IgD-negative memory B cell (primary cell): ENCODE measurements at regions not wholly inside any gene's neighbourhood (a gene's known extent, or its start where the extent isn't known, plus 50 kb on each side); places are given as distances from the start of the nearest gene placed in this dataset.
"Not testable (repeated sequence)": the region's sequence is repeated elsewhere in the genome, so short reads cannot be mapped to it uniquely, and the experiment has no call there.

Source experiments
- H3K27ac Mint-ChIP-seq, 3 donors: one replicate each; pipeline ENCODE4 v1.8.0; 2020 to 2022; ENCODE audit warnings: mild to moderate bottlenecking in 3 of 3, mixed read lengths in 3 of 3, moderate library complexity in 1 of 3
- H3K27me3 Mint-ChIP-seq: one replicate; pipeline ENCODE4 v1.8.0; 2021; ENCODE audit warnings: mixed read lengths
- H3K36me3 Mint-ChIP-seq: one replicate; pipeline ENCODE4 v1.8.0; 2020; ENCODE audit warnings: mild to moderate bottlenecking, mixed read lengths
- H3K4me1 Mint-ChIP-seq, 3 donors: one replicate each; pipeline ENCODE4 v1.8.0; 2020 to 2022; ENCODE audit warnings: mixed read lengths in 3 of 3, mild to moderate bottlenecking in 1 of 3
- H3K4me3 Mint-ChIP-seq, 4 donors: one replicate each; pipeline ENCODE4 v1.8.0; 2020 to 2022; ENCODE audit warnings: mild to moderate bottlenecking in 4 of 4, mixed read lengths in 4 of 4, moderate library complexity in 3 of 4
- H3K9me3 Mint-ChIP-seq, 3 donors: one replicate each; pipeline ENCODE4 v1.8.0; 2020 to 2021; ENCODE audit warnings: mixed read lengths in 3 of 3, mild to moderate bottlenecking in 1 of 3

DNA sequence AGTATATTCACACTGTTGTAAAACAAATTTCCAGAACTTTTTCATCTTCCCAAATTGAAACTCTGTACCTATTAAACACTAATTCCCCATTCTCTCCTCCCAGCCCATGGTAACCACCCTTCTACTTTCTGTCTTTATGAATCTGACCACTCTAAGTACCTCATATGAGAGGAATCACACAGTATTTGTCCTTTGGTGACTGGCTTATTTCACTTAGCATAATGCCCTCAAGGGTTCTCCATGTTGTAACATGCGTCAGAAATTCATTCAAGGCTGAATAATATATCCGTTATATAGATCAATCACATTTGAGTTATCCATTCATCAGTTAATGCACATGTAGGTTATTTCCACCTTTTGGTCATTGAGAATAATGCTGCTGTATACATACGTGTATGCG, 162.2 kb downstream of the GOSR1 start:
- H3K27me3 Mint-ChIP-seq, H3K9me3 Mint-ChIP-seq, H3K4me3 Mint-ChIP-seq, H3K27ac Mint-ChIP-seq, H3K4me1 Mint-ChIP-seq, H3K36me3 Mint-ChIP-seq: not testable (repeated sequence)

DNA sequence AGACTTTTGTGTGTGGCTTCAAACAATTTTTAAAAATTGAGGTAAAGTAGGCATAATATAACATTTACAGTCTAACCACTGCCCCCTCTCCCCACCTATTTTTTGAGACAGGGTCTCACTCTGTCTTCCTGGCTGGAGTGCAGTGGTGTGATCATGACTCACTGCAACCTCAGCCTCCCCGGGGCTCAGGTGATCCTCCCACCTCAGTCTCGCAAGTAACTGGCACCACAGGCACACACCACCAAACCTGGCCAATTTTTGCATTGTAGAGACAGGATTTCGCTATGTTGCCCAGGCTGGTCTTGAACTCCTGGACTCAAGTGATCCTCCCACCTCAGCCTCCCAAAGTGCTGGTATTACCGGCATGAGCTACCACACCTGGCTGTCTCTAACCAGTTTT, 161.8 kb downstream of the GOSR1 start:
- not testable (repeated sequence) for H3K4me1 Mint-ChIP-seq, H3K27ac Mint-ChIP-seq, H3K4me3 Mint-ChIP-seq, H3K36me3 Mint-ChIP-seq, H3K9me3 Mint-ChIP-seq, H3K27me3 Mint-ChIP-seq

DNA sequence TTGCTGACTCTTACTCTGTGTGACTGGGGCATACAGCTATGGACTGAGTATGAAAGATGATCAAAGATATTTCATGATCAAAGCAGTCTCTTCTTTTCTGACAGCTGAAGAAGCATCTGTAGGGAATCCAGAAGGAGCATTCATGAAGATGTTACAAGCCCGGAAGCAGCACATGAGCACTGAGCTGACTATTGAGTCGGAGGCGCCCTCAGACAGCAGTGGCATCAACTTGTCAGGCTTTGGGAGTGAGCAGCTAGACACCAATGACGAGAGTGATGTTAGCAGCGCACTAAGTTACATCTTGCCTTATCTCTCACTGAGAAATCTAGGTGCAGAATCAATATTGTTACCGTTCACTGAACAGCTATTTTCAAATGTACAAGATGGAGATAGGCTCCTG, 154.4 kb downstream of the GOSR1 start:
- not testable (repeated sequence) for H3K36me3 Mint-ChIP-seq, H3K9me3 Mint-ChIP-seq, H3K27ac Mint-ChIP-seq, H3K4me1 Mint-ChIP-seq, H3K27me3 Mint-ChIP-seq, H3K4me3 Mint-ChIP-seq

DNA sequence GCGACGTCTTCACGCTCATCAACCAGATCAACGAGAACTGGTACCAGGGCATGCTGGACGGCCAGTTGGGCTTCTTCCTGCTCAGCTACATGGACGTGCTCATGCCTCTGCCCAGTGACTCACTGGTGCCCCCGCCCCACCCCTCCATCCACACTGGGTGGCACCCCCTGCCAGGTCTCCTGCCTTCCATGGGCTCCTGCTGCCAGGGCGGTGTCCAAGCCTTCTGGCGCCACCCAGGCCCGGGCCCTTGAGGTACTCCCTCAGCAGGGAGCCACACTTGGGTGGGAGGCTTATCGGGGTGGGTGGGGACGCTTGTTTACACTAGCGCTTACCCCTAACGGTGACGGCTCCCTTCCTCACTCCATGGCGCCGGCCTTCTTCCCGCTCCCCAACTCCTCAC, 148.2 kb downstream of the GOSR1 start:
- H3K4me3 Mint-ChIP-seq, H3K36me3 Mint-ChIP-seq, H3K27me3 Mint-ChIP-seq, H3K9me3 Mint-ChIP-seq, H3K4me1 Mint-ChIP-seq, H3K27ac Mint-ChIP-seq: not testable (repeated sequence)

DNA sequence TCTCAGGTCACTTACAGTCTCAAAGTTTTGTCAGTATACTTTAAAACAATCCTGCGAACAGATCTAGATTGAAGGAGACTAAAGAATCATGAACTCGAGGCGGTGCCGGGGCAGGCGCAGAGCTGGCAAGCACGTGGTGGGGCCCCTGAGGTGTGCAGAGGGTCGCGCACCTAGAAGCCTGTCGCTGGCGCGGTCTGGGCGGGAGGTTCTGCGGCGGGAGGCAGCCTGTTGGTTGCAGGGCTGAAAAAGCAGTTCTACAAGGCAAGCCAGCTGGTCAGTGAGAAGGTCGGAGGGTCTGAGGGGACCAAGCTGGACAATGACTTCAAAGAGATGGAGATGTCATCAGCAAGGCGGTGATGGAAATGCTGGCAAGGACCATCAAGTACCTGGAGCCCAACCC, 147.0 kb downstream of the GOSR1 start:
- not testable (repeated sequence) for H3K27me3 Mint-ChIP-seq, H3K4me1 Mint-ChIP-seq, H3K9me3 Mint-ChIP-seq, H3K36me3 Mint-ChIP-seq, H3K4me3 Mint-ChIP-seq
- peak overlapping the region in 1 of 3 donors; percentile 54 for H3K27ac Mint-ChIP-seq

GRCh38 chr17:30609682-30610081, 132.5 kb downstream of the GOSR1 start:
- H3K4me1 Mint-ChIP-seq, H3K4me3 Mint-ChIP-seq, H3K36me3 Mint-ChIP-seq, H3K27ac Mint-ChIP-seq, H3K9me3 Mint-ChIP-seq, H3K27me3 Mint-ChIP-seq: not testable (repeated sequence)

DNA sequence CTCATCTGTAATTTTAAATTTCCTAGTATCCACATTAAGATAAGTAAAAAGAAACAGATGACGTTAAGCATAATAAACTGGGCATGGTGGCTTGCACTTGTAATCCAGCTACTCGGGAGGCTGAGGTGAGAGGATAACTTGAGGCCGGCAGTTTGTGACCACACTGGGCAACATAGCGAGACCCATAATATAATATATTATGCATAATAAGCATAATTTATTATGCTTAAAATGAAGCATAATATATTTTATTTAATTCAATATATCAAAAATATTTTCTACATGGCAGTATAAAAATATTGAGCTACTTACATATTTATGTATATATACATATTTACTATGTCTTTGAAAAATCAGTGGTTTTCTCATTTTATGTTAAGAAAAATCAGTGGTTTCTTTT, 128.3 kb downstream of the GOSR1 start:
- Mint-ChIP-seq H3K4me3 (peak overlapping the region in 2 of 4 donors; percentile 17 to 64), H3K27me3 (no peaks in the 10 kb centered on the region), H3K4me1 (peaks cover 13 to 21% (median 16%) of the 10 kb centered on the region in 3 donors), H3K9me3 (no peaks in the 10 kb centered on the region), H3K27ac (no peak overlapping the region), H3K36me3 (peaks cover 3% of the 10 kb centered on the region)

DNA sequence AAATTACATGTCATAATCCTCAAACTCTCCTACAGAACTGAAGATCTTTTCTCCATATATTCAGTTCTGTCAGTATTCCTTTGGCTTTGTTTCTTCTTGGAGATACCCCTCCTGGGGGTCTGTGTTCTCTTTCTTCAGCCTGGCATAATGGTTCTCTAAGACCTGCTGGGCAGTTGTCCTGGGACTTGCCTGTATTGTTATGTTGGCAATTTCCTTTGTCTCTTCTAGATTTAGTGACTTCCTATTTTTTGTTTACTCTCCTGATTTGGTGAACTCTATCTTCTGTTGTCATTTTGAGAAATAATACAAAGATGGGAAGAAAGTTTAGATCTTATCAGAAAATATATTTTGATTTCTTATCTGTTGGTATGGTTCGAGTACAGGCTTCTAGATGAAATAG, 127.8 kb downstream of the GOSR1 start:
- H3K4me3 Mint-ChIP-seq = peak overlapping the region in 2 of 4 donors; percentile 17 to 64
- H3K9me3 Mint-ChIP-seq = no peaks in the 10 kb centered on the region
- no peaks in the 10 kb centered on the region for H3K27me3 Mint-ChIP-seq
- H3K36me3 Mint-ChIP-seq = peaks cover 3% of the 10 kb centered on the region
- peaks cover 13 to 21% (median 16%) of the 10 kb centered on the region in 3 donors for H3K4me1 Mint-ChIP-seq
- H3K27ac Mint-ChIP-seq = peak overlapping the region in 1 of 3 donors; percentile 67

GRCh38 chr17:30602396-30602795, 125.2 kb downstream of the GOSR1 start:
- not testable (repeated sequence) for H3K9me3 Mint-ChIP-seq, H3K27me3 Mint-ChIP-seq, H3K36me3 Mint-ChIP-seq
- Mint-ChIP-seq H3K4me3 (peak overlapping the region in 1 of 4 donors; percentile 99), H3K4me1 (peaks cover 19 to 31% (median 24%) of the 10 kb centered on the region in 3 donors), H3K27ac (peak overlapping the region in 1 of 3 donors; percentile 54)

GRCh38 chr17:30601984-30602383, 124.8 kb downstream of the GOSR1 start:
- H3K9me3 Mint-ChIP-seq, H3K27me3 Mint-ChIP-seq, H3K36me3 Mint-ChIP-seq: not testable (repeated sequence)
- peaks cover 19 to 31% (median 24%) of the 10 kb centered on the region in 3 donors for H3K4me1 Mint-ChIP-seq
- peak overlapping the region; percentile 64 to 99 (median 85) for H3K4me3 Mint-ChIP-seq
- peak overlapping the region in 2 of 3 donors; percentile 54 to 62 for H3K27ac Mint-ChIP-seq

DNA sequence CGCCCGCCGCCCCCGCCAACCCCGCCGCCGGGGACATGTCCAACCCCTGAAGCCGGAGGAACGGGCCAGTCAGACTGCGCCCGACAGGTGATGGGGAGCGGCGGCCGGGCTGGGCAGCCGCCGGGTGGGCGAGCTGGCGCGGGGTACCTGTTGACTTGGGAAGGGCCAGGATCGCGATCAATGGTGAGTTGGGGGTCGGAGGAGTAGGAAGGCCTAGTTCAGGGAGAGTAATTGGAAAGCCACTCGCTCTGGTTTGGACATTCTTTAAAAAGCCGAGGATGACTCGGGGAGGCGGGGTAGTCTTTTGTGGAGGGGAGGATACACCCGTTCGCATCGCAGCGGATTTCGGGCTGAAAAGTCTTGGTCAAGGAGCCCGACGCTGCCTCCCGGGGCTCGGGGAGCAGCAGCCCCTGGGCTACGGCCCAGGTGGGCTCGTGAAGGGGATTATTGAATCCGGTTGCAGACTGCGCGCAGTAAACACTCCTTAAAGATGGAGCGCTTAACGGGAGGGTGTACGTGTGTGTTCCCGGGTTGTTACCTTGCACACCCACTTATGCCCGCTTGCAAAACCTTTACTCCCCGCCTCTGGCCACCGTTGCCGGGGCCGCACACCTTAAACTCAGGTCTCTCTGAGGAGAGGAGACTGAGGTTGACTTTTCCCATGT, 123.8 kb downstream of the GOSR1 start:
- Mint-ChIP-seq H3K27ac (peak overlapping the region; percentile 75 to 97 (median 86)), H3K4me1 (peaks cover 19 to 31% (median 24%) of the 10 kb centered on the region in 3 donors), H3K4me3 (peak overlapping the region; percentile 98 to 99 (median 99)), H3K9me3 (peaks cover 0 to under 1% (median 0%) of the 10 kb centered on the region in 3 donors), H3K36me3 (peaks cover 3% of the 10 kb centered on the region), H3K27me3 (no peaks in the 10 kb centered on the region)

DNA sequence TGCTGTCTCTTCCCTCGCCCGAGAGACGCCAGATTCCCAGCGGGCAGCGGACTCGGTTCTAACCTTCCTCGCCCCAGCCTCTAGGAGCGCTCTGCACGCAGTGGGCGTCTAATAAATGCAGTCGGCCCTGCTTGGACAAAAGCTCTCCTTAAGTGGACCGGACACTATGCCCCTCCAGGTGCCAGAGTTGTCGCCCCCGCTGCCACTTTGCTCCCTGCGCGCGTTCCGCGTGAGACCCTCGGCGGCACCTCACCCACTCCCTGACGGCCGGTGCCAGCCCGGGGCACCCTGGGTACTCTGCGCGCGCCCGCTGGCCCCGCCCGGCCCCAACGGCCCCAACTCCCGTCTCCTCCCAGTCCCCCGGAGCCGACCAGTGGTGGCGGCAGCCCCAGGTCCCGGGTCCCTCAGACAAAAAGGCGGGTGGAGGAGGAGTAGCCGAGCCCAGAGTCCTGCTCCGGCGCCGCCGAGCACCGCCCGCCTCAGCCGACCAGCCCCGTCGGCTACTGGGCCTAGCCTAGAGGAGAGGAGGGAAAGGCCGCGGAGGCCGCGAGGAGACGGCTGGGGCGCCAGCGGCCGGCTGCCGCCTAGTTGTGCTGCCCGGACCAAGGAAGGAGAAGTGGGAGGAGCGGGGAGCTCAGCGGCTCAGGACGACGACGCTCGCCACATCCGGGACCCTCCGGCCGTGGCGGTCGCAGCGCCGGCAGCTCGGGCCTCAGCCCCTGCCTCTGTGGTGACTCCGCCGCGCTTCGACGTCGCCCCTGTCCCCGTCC, 123.0 kb downstream of the GOSR1 start:
- H3K4me3 Mint-ChIP-seq = peak overlapping the region; percentile 98 to 99 (median 99)
- H3K36me3 Mint-ChIP-seq = peaks cover 3% of the 10 kb centered on the region
- peak overlapping the region; percentile 80 to 97 (median 89) for H3K27ac Mint-ChIP-seq
- no peaks in the 10 kb centered on the region for H3K27me3 Mint-ChIP-seq
- H3K4me1 Mint-ChIP-seq = peaks cover 17 to 29% (median 23%) of the 10 kb centered on the region in 3 donors
- peaks cover 2 to 8% (median 3%) of the 10 kb centered on the region in 3 donors for H3K9me3 Mint-ChIP-seq

- peaks cover 2 to 9% (median 5%) of the 10 kb centered on the region in 3 donors for H3K9me3 Mint-ChIP-seq
- H3K27me3 Mint-ChIP-seq = no peaks in the 10 kb centered on the region
- H3K27ac Mint-ChIP-seq = peak overlapping the region; percentile 69 to 89 (median 80)
- H3K4me3 Mint-ChIP-seq = peak overlapping the region; percentile 98 to 99 (median 99)
- H3K36me3 Mint-ChIP-seq = no peaks in the 10 kb centered on the region
- peaks cover 11 to 23% (median 16%) of the 10 kb centered on the region in 3 donors for H3K4me1 Mint-ChIP-seq
These were observed 122.3 kb downstream of the GOSR1 start for GRCh38 chr17:30599428-30600059.

DNA sequence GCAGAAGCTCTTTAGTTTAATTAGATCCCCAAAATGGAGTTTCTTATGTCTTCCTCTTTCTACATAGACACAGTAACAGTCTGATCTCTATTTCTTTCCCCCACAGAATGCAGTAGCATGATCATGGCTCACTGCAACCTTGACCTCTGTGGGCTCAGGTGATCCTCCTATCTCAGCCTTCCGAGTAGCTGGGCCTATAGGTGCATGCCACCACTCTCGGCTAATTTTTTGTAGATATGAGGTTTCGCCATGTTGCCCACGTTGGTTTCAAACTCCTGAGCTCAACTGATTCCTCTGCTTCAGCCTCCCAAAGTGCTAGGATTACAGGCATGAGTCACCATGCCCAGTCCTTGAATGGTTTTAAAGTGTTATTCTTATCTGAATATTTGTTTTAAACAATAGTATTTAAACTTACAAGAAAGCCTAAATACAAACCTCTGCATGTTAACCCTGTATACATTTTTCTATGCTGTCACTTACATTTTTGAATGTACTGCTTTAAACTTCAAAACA, 120.6 kb downstream of the GOSR1 start:
- Mint-ChIP-seq H3K9me3 (peaks cover 2 to 9% (median 5%) of the 10 kb centered on the region in 3 donors), H3K4me3 (no peak overlapping the region), H3K27ac (no peak overlapping the region), H3K4me1 (peaks cover 11 to 23% (median 12%) of the 10 kb centered on the region in 3 donors), H3K27me3 (no peaks in the 10 kb centered on the region), H3K36me3 (no peaks in the 10 kb centered on the region)
